ENCODE measurements at regions not wholly inside any gene's neighbourhood (a gene's known extent, or its start where the extent isn't known, plus 50 kb on each side); places are given as distances from the start of the nearest gene placed in this dataset.
A peak's percentile ranks its signal among the peaks of the same experiment; 100 is the strongest.

GRCh38 chrX:57848857-57849256 lies 61.4 kb downstream of the ZXDA start:
- no peak for DNase-seq

GRCh38 chrX:57822818-57823217 lies 87.4 kb downstream of the ZXDA start:
- DNase-seq: no peak

GRCh38 chrX:57822398-57822797 lies 87.9 kb downstream of the ZXDA start:
- no peak for DNase-seq

GRCh38 chrX:57821703-57822387 lies 88.4 kb downstream of the ZXDA start:
- peak in 14 of 51 donors; percentile 0 to 52 (median 4) for DNase-seq

GRCh38 chrX:57817302-57817701 lies 93.0 kb downstream of the ZXDA start:
- DNase-seq: no peak

- no peak for DNase-seq
These were observed 92.6 kb upstream of the NLRP2B start for GRCh38 chrX:57772637-57773036.

- DNase-seq: no peak
These were observed 91.6 kb upstream of the NLRP2B start for GRCh38 chrX:57771689-57772088.

GRCh38 chrX:57752866-57753265 lies 72.8 kb upstream of the NLRP2B start:
- no peak for DNase-seq

- no peak for DNase-seq
These were observed 61.0 kb upstream of the NLRP2B start for GRCh38 chrX:57741107-57741506.

- DNase-seq: no peak
These were observed 57.8 kb upstream of the NLRP2B start for GRCh38 chrX:57737881-57738280.

Data from hypothalamus (tissue), 51 donors.